GM18511 (cell line): ENCODE measurements at regions not wholly inside any gene's neighbourhood (a gene's known extent, or its start where the extent isn't known, plus 50 kb on each side); places are given as distances from the start of the nearest gene placed in this dataset.
"Not testable (repeated sequence)": the region's sequence is repeated elsewhere in the genome, so short reads cannot be mapped to it uniquely, and the experiment has no call there.

Experiments used
- ATAC-seq: cut with Tn5 transposase; IDR thresholded peaks from one replicate; pipeline ENCODE4 v1.9.1; 2021; ENCODE audit warnings: mild to moderate bottlenecking, moderate library complexity; ENCODE audit not compliant: unreplicated experiment

DNA sequence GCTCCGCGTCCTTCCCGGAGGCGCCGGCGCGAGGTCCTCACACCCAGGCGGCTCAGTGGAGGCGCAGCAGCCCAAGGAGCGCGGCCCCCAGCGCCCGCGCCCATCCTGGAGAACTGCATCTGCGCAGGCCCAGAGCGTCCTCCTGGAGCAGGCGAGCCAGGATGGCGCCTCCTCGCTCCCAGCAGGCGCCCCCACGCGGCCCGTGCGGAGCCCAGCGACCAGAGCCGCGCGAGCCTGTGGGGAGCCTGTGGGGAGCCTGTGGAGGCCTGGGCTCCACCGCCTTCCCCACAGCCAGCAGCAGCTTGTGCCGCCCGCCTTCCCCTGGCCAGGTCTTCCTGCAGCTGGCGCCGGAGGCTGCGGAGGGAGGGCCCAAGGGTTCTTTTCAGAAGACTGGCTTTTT, 953.9 kb downstream of the TMEM121 start:
- ATAC-seq: not testable (repeated sequence)

GRCh38 chr14:106482213-106482612, 955.8 kb downstream of the TMEM121 start:
- not testable (repeated sequence) for ATAC-seq

DNA sequence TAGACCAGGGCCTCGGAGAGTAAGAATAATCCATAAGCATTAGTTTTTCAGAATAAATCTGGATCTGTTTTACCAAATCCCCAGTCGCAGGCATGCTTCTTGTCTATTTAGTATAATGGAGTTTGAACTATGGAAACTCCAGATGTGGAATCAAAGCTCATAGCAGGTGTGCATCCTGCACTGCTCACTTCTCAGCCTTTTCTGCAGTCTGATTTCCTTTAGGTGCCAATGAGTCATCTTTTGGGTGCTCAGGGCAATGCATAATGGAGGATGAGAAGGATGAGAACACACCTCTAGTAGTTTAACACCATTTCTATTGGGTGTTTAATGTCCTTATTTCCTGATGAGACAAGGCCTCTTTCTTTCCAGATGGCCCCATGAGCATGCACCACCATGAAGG, 961.2 kb downstream of the TMEM121 start:
- no peak for ATAC-seq

- no peak for ATAC-seq
Measured at GRCh38 chr14:106488291-106488690, 961.9 kb downstream of the TMEM121 start.

DNA sequence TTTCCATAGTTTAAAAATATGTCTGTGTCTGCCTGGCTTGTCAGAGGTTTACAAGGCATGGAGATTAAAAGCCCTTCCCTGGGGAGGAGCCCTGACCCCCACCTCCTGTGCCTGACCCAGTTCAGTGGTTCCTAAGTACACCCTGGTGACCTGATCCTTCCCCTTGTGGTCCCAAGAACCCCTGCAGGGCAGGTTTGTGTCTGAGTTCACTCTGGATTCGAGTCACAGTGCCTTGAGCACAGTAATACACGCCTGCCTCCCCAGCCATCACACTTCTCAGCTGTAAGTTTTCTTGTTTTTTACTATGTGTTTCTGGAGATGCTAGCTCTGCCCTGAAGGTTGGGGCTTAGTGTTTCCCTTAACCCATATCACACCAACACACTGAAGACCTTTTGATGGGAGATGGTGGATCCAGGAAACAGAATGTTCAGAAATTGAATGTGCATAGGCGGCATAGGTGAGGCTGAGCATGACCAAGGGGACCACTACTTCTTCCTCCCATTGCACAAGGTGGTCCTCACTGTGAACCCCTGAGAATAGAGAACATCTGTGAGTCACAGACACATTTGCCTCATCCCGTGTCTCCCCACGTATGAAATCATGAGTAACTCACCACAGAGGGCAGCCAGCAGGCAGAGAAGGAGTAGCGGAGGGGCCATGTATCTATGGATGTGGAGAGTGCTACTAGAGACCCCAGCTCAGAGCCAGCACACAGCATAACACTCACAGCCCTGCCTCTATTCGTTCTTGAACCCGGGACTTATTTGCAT, 962.9 kb downstream of the TMEM121 start:
- ATAC-seq: no peak

- no peak for ATAC-seq
Measured at GRCh38 chr14:106490442-106490841, 964.1 kb downstream of the TMEM121 start.

DNA sequence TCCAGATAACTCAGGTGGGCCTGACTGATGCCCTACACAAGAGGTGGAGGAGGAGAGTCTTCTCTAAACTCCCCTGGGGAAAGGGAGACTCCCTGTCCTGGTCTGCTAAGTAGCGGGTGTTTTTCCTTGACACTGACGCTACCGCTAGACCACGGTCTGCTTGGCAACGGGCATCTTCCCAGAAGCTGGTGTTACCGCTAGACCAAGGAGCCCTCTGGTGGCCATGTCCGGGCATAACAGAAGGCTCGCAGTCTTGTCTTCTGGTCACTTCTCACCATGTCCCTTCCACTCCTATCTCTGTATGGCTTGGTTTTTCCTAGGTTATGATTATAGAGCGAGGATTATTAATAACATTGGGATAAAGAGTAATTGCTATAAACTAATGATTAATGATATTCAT, 965.5 kb downstream of the TMEM121 start:
- ATAC-seq: no peak

GRCh38 chr14:106493962-106494823, 967.8 kb downstream of the TMEM121 start:
- no peak for ATAC-seq

DNA sequence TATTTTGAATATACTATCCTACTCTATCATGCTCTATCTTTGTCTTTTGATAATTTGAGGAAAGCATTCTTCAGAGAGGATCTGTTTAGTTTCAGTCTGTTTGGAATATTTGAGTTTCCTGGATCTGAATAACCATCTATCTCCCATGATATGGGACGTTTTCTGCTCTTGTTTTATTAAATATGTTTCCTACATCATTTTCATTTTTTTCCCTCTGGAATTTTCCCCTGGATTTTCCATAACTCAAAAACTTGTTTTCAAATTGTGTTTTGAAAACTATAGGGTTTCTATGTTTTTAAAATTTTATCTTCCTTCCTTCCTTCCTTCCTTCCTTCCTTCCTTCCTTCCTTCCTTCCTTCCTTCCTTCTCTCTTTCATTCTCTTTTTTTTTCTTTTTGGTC, 974.2 kb downstream of the TMEM121 start:
- ATAC-seq: no peak

DNA sequence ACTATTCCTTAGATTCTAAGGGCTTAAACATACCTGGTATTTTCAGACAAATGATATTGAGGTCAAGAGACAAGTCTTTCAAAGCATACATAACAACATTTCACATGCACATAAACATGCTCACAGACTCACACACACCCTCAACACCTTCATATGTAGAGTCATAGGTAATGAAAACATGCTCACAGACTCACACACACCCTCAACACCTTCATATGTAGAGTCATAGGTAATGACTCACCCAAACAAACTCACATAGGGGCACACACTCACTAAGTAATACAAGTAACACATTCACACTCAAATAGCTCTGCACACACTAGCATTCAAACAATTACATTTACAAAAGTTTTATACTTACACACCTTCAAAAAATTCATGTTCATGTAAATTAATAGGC, 975.5 kb downstream of the TMEM121 start:
- ATAC-seq: no peak

GRCh38 chr14:106505366-106505765, 979.0 kb downstream of the TMEM121 start:
- no peak for ATAC-seq

DNA sequence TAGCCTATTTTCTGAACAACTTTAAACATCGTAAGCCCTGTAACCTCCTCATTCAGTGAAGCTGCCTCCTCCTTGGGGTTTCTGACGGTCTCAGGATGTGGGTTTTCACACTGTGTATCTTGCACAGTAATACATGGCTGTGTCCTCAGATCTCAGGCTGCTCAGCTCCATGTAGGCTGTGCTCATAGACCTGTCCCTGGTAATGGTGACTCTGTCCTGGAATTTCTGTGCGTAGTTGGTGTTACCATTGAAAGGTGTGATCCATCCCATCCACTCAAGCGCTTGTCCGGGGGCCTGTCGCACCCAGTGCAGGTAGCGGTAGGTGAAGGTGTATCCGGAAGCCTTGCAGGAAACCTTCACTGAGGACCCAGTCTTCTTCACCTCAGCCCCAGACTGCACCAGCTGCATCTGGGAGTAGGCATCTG, 980.5 kb downstream of the TMEM121 start:
- ATAC-seq: no peak

DNA sequence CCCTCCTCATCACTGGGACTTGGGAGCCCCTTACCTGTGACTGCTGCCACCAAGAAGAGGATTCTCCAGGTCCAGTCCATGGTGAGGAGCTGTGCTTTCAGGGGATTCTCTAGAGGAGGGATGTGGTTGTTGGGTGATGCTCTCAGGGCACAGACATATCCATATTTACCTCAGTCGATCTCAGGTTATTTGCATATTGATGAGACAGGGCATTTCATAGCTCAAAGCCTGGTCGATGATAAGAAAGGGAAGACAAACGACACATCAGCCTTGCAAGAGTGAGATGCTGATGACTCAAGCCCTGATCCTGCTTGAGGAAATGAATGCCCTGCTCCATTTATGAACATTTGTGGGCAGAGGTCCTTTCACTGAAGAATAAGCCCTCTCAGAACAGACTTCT, 981.0 kb downstream of the TMEM121 start:
- no peak for ATAC-seq

DNA sequence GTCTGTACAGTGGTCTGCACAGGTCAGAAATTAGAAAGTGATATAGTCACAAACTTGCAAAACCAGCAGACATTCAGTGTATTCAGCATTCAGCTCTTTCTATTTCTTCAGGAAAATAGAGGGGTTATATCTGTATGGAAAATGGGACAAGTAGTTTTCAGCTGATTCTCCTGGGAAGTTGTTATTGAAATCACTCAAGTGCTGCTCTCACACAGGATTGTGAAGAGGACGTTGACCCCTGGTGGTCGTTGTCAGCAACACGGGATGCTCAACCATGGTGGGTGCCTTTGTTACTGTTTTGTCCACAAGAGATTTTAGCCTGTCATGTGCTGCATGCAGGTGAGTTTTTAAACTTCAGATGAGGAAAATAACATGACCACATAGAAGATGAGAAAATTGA, 981.8 kb downstream of the TMEM121 start:
- ATAC-seq: no peak

DNA sequence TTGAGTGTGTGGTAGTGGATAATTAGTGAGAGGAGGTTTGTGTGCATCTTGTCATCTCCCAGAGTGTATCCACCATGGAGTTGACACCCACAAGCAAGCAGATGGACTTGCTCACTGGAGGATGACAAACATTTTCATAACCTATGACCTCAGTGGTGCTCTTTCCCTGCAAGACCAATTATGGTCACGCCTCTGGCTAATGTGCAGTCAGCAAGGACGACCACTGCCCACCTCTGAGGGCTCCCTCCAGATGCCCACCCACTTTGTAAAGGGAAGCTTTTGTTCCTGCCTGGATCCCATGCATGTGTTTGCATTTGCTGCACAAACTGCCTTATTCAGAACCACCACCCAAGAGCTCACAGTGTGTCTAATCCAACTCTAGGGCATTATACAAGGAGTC, 982.8 kb downstream of the TMEM121 start:
- no peak for ATAC-seq

DNA sequence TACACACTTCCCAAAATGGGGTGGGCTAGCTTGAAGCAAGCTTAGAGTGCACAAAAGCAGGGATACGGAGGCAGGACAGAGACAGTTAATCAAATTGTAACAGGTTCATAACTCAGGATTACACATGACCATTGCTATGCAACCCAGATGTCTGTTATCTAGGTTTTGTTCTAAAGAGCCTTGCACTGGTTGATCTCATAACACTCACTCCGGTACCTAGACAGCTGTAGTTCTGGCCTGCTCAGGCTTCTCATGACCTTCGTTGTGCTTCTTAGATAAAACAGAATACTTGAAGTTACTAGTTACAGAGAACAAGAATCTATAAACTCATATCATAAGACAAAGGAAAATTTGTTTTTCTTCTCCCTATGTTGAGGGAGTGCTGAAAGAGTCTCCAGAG, 983.4 kb downstream of the TMEM121 start:
- no peak for ATAC-seq

DNA sequence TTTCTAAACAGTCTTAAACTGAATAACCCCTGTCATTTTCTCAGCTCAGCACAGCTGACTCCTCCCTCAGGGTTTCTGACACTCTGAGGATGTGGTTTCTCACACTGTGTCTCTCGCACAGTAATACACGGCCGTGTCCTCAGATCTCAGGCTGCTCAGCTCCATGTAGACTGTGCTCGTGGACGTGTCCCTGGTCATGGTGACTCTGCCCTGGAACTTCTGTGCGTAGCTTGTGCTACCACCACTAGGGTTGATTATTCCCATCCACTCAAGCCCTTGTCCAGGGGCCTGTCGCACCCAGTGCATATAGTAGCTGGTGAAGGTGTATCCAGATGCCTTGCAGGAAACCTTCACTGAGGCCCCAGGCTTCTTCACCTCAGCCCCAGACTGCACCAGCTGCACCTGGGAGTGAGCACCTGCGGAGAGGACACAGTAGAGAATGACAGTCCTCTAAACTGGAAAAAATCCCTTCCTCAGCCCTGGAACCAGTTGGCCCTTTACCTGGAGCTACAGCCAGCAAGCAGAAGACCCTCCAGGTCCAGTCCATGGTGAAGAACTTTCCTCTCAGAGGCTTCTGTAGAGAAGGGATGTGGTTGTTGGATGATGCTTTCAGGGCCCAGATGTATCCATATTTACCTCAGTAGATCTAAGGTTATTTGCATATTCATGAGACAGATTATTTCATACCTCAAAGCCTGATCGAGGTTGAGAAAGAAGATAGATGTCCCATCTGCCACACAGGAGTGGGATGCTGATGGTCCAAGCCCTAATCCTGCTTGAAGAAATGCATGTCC, 984.8 kb downstream of the TMEM121 start:
- no peak for ATAC-seq

DNA sequence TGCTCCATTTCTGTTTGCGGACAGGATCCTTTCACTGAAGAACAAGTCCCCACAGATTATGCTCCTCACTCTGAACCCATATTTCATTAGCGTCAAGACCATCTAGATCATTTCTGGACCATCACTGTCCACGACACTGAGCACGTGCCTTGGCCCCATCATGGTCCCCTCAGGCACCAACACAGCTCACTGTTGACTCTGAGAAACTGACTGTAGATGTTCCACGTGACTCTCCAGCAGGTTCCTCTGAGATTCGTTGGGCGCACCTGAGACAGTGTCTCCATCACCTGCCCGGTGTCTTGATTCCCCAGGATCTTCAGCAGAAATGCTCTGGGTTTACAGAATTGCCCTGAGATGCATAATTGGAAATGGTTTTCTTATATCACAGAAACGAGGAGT, 985.4 kb downstream of the TMEM121 start:
- ATAC-seq: no peak

DNA sequence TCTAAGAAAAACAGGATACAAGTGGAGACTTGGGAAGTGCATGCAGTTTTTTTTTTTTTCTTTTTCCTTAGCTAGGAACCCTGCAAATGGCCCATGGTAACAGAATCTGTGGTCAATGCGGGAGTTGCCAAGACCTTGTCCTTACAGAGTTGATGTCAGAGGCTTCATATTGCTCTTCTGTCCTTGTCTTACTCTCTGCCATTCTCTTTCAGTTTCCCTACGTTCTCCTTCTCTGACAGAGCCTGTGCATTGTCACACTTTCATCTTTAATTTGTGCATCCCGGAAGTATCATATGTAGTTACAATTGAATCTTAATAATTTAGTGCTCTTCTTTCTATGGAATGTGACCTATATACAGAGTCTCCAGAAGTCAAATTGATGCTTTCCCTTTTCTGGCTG, 986.9 kb downstream of the TMEM121 start:
- no peak for ATAC-seq

- no peak for ATAC-seq
Measured at GRCh38 chr14:106518054-106518943, 991.9 kb downstream of the TMEM121 start.
